H9 (cell line): ENCODE measurements at regions not wholly inside any gene's neighbourhood (a gene's known extent, or its start where the extent isn't known, plus 50 kb on each side); places are given as distances from the start of the nearest gene placed in this dataset.

ENCODE experiments used
- DNase-seq: peaks from one replicate; pipeline ENCODE4 v3.0.0-alpha.2; 2017
- H2AFZ ChIP-seq: one replicate; pipeline ENCODE4 v1.6.1; 2013; ENCODE audit warnings: mild to moderate bottlenecking, low read length, control low read depth, moderate library complexity
- H2AK5ac ChIP-seq: 2 replicates; pipeline ENCODE4 v1.6.1; 2013; ENCODE audit warnings: low read length, control low read depth, mixed read lengths; ENCODE audit not compliant: insufficient read length
- H2BK120ac ChIP-seq: one replicate; pipeline ENCODE4 v1.6.1; 2013; ENCODE audit warnings: low read depth, mild to moderate bottlenecking, low read length, control low read depth, inconsistent platforms; ENCODE audit not compliant: poor library complexity, severe bottlenecking
- H2BK12ac ChIP-seq: 2 replicates; pipeline ENCODE4 v1.6.1; 2013; ENCODE audit warnings: low read length, control low read depth, mixed read lengths, low read depth; ENCODE audit not compliant: insufficient read length
- H2BK15ac ChIP-seq: 2 replicates; pipeline ENCODE4 v1.6.1; 2013; ENCODE audit warnings: low read depth, low read length, control low read depth
- H2BK20ac ChIP-seq: one replicate; pipeline ENCODE4 v1.6.1; 2013; ENCODE audit warnings: low read depth, mild to moderate bottlenecking, low read length, control low read depth, inconsistent platforms; ENCODE audit not compliant: poor library complexity, severe bottlenecking
- H2BK5ac ChIP-seq: 2 replicates; pipeline ENCODE4 v1.6.1; 2013; ENCODE audit warnings: low read length, control low read depth, mixed read lengths; ENCODE audit not compliant: insufficient read length
- H3K14ac ChIP-seq: 2 replicates; pipeline ENCODE4 v1.6.1; 2013; ENCODE audit warnings: low read length, control low read depth; ENCODE audit not compliant: insufficient read depth
- H3K18ac ChIP-seq: 2 replicates; pipeline ENCODE4 v1.6.1; 2013; ENCODE audit warnings: low read depth, mild to moderate bottlenecking, mixed read lengths, low read length, control low read depth; ENCODE audit not compliant: insufficient read length
- H3K23ac ChIP-seq: 2 replicates; pipeline ENCODE4 v1.6.1; 2013; ENCODE audit warnings: low read length, control low read depth, mixed read lengths, low read depth; ENCODE audit not compliant: insufficient read length
- H3K23me2 ChIP-seq: 2 replicates; pipeline ENCODE4 v1.6.1; 2013; ENCODE audit warnings: low read depth, mild to moderate bottlenecking, mixed read lengths, low read length, control low read depth; ENCODE audit not compliant: insufficient read length, poor library complexity, severe bottlenecking
- H3K27ac ChIP-seq: 2 replicates; pipeline ENCODE4 v1.5.1; 2013; ENCODE audit warnings: low read length, control low read depth, mixed read lengths, low read depth; ENCODE audit not compliant: insufficient read length
- H3K27me3 ChIP-seq: 2 replicates; pipeline ENCODE4 v1.6.1; 2013; ENCODE audit warnings: low read length, control low read depth, inconsistent platforms; ENCODE audit not compliant: insufficient read depth
- H3K4ac ChIP-seq: 2 replicates; pipeline ENCODE4 v1.6.1; 2013; ENCODE audit warnings: low read depth, mild to moderate bottlenecking, control low read depth, inconsistent platforms, low read length, moderate library complexity
- H3K4me1 ChIP-seq: 2 replicates; pipeline ENCODE4 v1.6.1; 2013; ENCODE audit warnings: low read length, control low read depth, inconsistent platforms; ENCODE audit not compliant: insufficient read depth
- H3K4me2 ChIP-seq: 2 replicates; pipeline ENCODE4 v1.6.1; 2013; ENCODE audit warnings: low read length, control low read depth, mixed read lengths; ENCODE audit not compliant: insufficient read length, insufficient read depth
- H3K56ac ChIP-seq: 2 replicates; pipeline ENCODE4 v1.6.1; 2013; ENCODE audit warnings: low read depth, mild to moderate bottlenecking, mixed read lengths, low read length, control low read depth; ENCODE audit not compliant: insufficient read length
- H3K79me1 ChIP-seq: 2 replicates; pipeline ENCODE4 v1.6.1; 2013; ENCODE audit warnings: low read depth, mild to moderate bottlenecking, moderate library complexity, low read length, control low read depth, inconsistent platforms; ENCODE audit not compliant: insufficient read depth, poor library complexity, severe bottlenecking
- H3K79me2 ChIP-seq: 2 replicates; pipeline ENCODE4 v1.6.1; 2013; ENCODE audit warnings: low read length, control low read depth, inconsistent platforms; ENCODE audit not compliant: insufficient read depth
- H3K9ac ChIP-seq: 2 replicates; pipeline ENCODE4 v1.6.1; 2013; ENCODE audit warnings: low read length, control low read depth, mixed read lengths; ENCODE audit not compliant: insufficient read length; ENCODE audit errors: extremely low read depth
- H3K9me3 ChIP-seq: one replicate; pipeline ENCODE4 v1.6.1; 2013; ENCODE audit warnings: low read depth, low read length, inconsistent platforms; ENCODE audit not compliant: control insufficient read depth
- H3T11ph ChIP-seq: one replicate; pipeline ENCODE4 v1.6.1; 2013; ENCODE audit warnings: mild to moderate bottlenecking, low read length, control low read depth, inconsistent platforms
- H4K20me1 ChIP-seq: one replicate; pipeline ENCODE4 v1.6.1; 2013; ENCODE audit not compliant: control insufficient read depth, insufficient read length, insufficient read depth
- H4K5ac ChIP-seq: 2 replicates; pipeline ENCODE4 v1.6.1; 2013; ENCODE audit warnings: low read depth, mild to moderate bottlenecking, mixed read lengths, low read length, control low read depth; ENCODE audit not compliant: insufficient read length
- H4K8ac ChIP-seq: replicated peaks from 2 replicates; pipeline ENCODE4 v1.6.1; 2013; ENCODE audit warnings: low read length, control low read depth, mixed read lengths, low read depth; ENCODE audit not compliant: insufficient read length
- H4K91ac ChIP-seq: 2 replicates; pipeline ENCODE4 v1.6.1; 2013; ENCODE audit warnings: low read depth, mild to moderate bottlenecking, moderate library complexity, mixed read lengths, low read length, control low read depth; ENCODE audit not compliant: insufficient read length
- H3K27ac Mint-ChIP-seq, 3 experiments: 2 replicates in 2 of 3; 3 replicates in 1 of 3; pipeline ENCODE4 v1.8.0; 2020 to 2021; ENCODE audit warnings: mixed read lengths in 3 of 3, mild to moderate bottlenecking in 1 of 3, moderate library complexity in 1 of 3
- H3K27me3 Mint-ChIP-seq: 2 replicates; pipeline ENCODE4 v1.8.0; 2021; ENCODE audit warnings: low read depth, mild to moderate bottlenecking, moderate library complexity, mixed read lengths
- H3K36me3 Mint-ChIP-seq, 3 experiments: 2 replicates in 2 of 3; 3 replicates in 1 of 3; pipeline ENCODE4 v1.8.0; 2020 to 2021; ENCODE audit warnings: low read depth in 3 of 3, mixed read lengths in 3 of 3; ENCODE audit not compliant: insufficient read depth in 1 of 3
- H3K4me1 Mint-ChIP-seq, 2 experiments: 2 replicates each; pipeline ENCODE4 v1.8.0; 2020; ENCODE audit warnings: mixed read lengths in 2 of 2
- H3K4me3 Mint-ChIP-seq, 2 experiments: 2 replicates in 1 of 2; 3 replicates in 1 of 2; pipeline ENCODE4 v1.8.0; 2020 to 2021; ENCODE audit warnings: mild to moderate bottlenecking in 2 of 2, mixed read lengths in 2 of 2, moderate library complexity in 1 of 2
- H3K9me3 Mint-ChIP-seq, 2 experiments: 2 replicates in 1 of 2; 3 replicates in 1 of 2; pipeline ENCODE4 v1.8.0; 2020; ENCODE audit warnings: mild to moderate bottlenecking in 2 of 2, mixed read lengths in 2 of 2, moderate library complexity in 1 of 2
- CTCF ChIP-seq: fragments of 200-600 bp; sonication (generic); conservative IDR thresholded peaks from 3 replicates; pipeline ENCODE4 v1.8.0; 2021; ENCODE audit warnings: antibody characterized with exemption, mild to moderate bottlenecking
- WGBS: extraction: QIAGEN DNeasy Blood & Tissue Kit; methylation state at CpG from one replicate; pipeline ENCODE4 v1.1.7; 2013; ENCODE audit warnings: missing lambda C conversion rate, low lambda C conversion rate, mixed read lengths; ENCODE audit not compliant: insufficient read length; ENCODE audit errors: extremely low coverage; 5-methylcytosine and 5-hydroxymethylcytosine counted together

GRCh38 chr9:22916148-22916547, 469.5 kb downstream of the DMRTA1 start:
- Histone ChIP-seq H4K8ac (no peak overlapping the region), H4K91ac (no peak overlapping the region), H3T11ph (no peak overlapping the region), H3K79me1 (no peaks in the 10 kb centered on the region), H2BK15ac (no peak overlapping the region), H3K4me1 (peaks cover 2% of the 10 kb centered on the region; the same call in 1 of the 2 replicates), H2BK120ac (no peak overlapping the region), H2BK12ac (no peak overlapping the region), H3K79me2 (no peaks in the 10 kb centered on the region), H3K56ac (no peak overlapping the region), H2AK5ac (no peak overlapping the region), H3K14ac (no peak overlapping the region), H3K23me2 (no peaks in the 10 kb centered on the region), H4K20me1 (no peaks in the 10 kb centered on the region), H3K27me3 (no peaks in the 10 kb centered on the region), H4K5ac (no peak overlapping the region), H2AFZ (no peak overlapping the region), H3K18ac (no peak overlapping the region), H3K9me3 (no peaks in the 10 kb centered on the region), H2BK5ac (no peak overlapping the region), H3K27ac (no peak overlapping the region), H3K23ac (no peak overlapping the region), H3K4me2 (no peak overlapping the region), H2BK20ac (no peak overlapping the region), H3K9ac (no peak overlapping the region), H3K4ac (no peak overlapping the region)
- Mint-ChIP-seq H3K36me3 (no peaks in the 10 kb centered on the region), H3K27me3 (no peaks in the 10 kb centered on the region), H3K4me3 (no peak overlapping the region), H3K27ac (no peak overlapping the region), H3K9me3 (no peaks in the 10 kb centered on the region), H3K4me1 (peaks cover 19 to 23% of the 10 kb centered on the region in 2 experiments)
- TF ChIP-seq CTCF: no peak
- WGBS: no CpG with 5 or more reads among the region's 2 CpGs
- DNase-seq: no peak
